Ovary (tissue), 3 donors: ENCODE measurements at regions not wholly inside any gene's neighbourhood (a gene's known extent, or its start where the extent isn't known, plus 50 kb on each side); places are given as distances from the start of the nearest gene placed in this dataset.

Source experiments
- CTCF ChIP-seq, 3 donors: fragments of 450-650 bp in 2 of 3; fragments of 200-600 bp in 1 of 3; IDR thresholded peaks; one replicate each; pipeline versions ENCODE4 v1.5.1 to v1.8.0; 2016 to 2022; ENCODE audit warnings: antibody characterized with exemption in 3 of 3, mild to moderate bottlenecking in 1 of 3
- EP300 ChIP-seq: sonication (generic); formaldehyde crosslinking; IDR thresholded peaks from one replicate; pipeline ENCODE4 v1.6.1; 2017; ENCODE audit warnings: antibody characterized with exemption
- POLR2A ChIP-seq: fragments of 450-650 bp; IDR thresholded peaks from one replicate; pipeline ENCODE4 v1.6.1; 2017; ENCODE audit warnings: antibody characterized with exemption, mild to moderate bottlenecking, moderate library complexity
- donor health status: DM: no; HTN: no; CAD: no.

- TF ChIP-seq CTCF (IDR thresholded peaks at IDR 0.05) (no peak), EP300 (no peak), POLR2A (no peak)
Measured at GRCh38 chr1:199411506-199411905, 616.0 kb upstream of the NR5A2 start.
